K562 (cell line): ENCODE measurements at regions not wholly inside any gene's neighbourhood (a gene's known extent, or its start where the extent isn't known, plus 50 kb on each side); places are given as distances from the start of the nearest gene placed in this dataset.

ENCODE experiments used
- DACH1 ChIP-seq: fragments of 450-650 bp; IDR thresholded peaks from 2 replicates; pipeline ENCODE4 v1.6.1; 2018; ENCODE audit not compliant: partially characterized antibody
- DIDO1 ChIP-seq: fragments of 450-650 bp; IDR thresholded peaks from 2 replicates; pipeline ENCODE4 v1.6.1; 2016; ENCODE audit warnings: low read depth, missing biosample characterization, missing genetic modification characterization
- LCOR ChIP-seq: sonication (generic); formaldehyde crosslinking; IDR thresholded peaks from 2 replicates; pipeline ENCODE4 v1.8.0; 2022; ENCODE audit warnings: mild to moderate bottlenecking, missing genetic modification reagents
- MIER1 ChIP-seq: fragments of 450-650 bp; IDR thresholded peaks from 2 replicates; pipeline ENCODE4 v1.6.1; 2016; ENCODE audit warnings: antibody characterized with exemption, mild to moderate bottlenecking, low read depth
- PYGO2 ChIP-seq: fragments of 450-650 bp; IDR thresholded peaks from 2 replicates; pipeline ENCODE4 v1.6.1; 2016; ENCODE audit warnings: mild to moderate bottlenecking, missing genetic modification characterization, moderate library complexity, missing compliant biosample characterization
- RBM14 ChIP-seq: fragments of 200-400 bp; formaldehyde crosslinking; IDR thresholded peaks from 2 replicates; pipeline ENCODE4 v1.6.1; 2018; ENCODE audit warnings: low read depth, mild to moderate bottlenecking, low read length, moderate library complexity, borderline replicate concordance; ENCODE audit not compliant: insufficient read depth
- SRSF7 ChIP-seq: fragments of 200-400 bp; formaldehyde crosslinking; optimal IDR thresholded peaks from 2 replicates; pipeline ENCODE3; 2017; ENCODE audit warnings: mild to moderate bottlenecking, low read depth, low read length
- ZBED1 ChIP-seq: IDR thresholded peaks from 2 replicates; pipeline ENCODE4 v1.6.1; 2014
- ZKSCAN8 ChIP-seq: fragments of 200-800 bp; sonication (Bioruptor generic); IDR thresholded peaks from 2 replicates; pipeline ENCODE4 v1.6.1; 2016; ENCODE audit warnings: missing genetic modification characterization, missing compliant biosample characterization
- TF ChIP-seq, protein P1 (sequence below), 3 experiments: IDR thresholded peaks in 2 of 3; conservative IDR thresholded peaks in 1 of 3; 2 replicates each; pipeline ENCODE4 v1.5.1; 2011 to 2012; ENCODE audit warnings: low read length in 3 of 3, mild to moderate bottlenecking in 3 of 3, control low read depth in 2 of 3, improper control_type of control experiment in 1 of 3, inconsistent platforms in 1 of 3, low read depth in 1 of 3, mixed read lengths in 1 of 3, moderate library complexity in 1 of 3; ENCODE audit not compliant: insufficient read depth in 2 of 3
- TF ChIP-seq, protein P2 (sequence below): fragments of 250-450 bp; sonication (Bioruptor Pico); IDR thresholded peaks from 2 replicates; pipeline ENCODE4 v1.4.0; 2020
- TF ChIP-seq, protein P3 (sequence below), 2 experiments: IDR thresholded peaks; 2 replicates each; pipeline ENCODE4 v1.6.1; 2012; ENCODE audit warnings: improper control_type of control experiment in 2 of 2, low read depth in 2 of 2, low read length in 2 of 2, borderline replicate concordance in 1 of 2
- TF ChIP-seq, protein P4 (sequence below): fragments of 250-450 bp; sonication (Bioruptor Pico); IDR thresholded peaks from 2 replicates; pipeline ENCODE4 v1.9.0; 2021; ENCODE audit warnings: mild to moderate bottlenecking
- TF ChIP-seq, protein P5 (sequence below): sonication (generic); formaldehyde crosslinking; IDR thresholded peaks from 2 replicates; pipeline ENCODE4 v1.8.1; 2023; ENCODE audit warnings: mild to moderate bottlenecking, missing genetic modification reagents

DNA sequence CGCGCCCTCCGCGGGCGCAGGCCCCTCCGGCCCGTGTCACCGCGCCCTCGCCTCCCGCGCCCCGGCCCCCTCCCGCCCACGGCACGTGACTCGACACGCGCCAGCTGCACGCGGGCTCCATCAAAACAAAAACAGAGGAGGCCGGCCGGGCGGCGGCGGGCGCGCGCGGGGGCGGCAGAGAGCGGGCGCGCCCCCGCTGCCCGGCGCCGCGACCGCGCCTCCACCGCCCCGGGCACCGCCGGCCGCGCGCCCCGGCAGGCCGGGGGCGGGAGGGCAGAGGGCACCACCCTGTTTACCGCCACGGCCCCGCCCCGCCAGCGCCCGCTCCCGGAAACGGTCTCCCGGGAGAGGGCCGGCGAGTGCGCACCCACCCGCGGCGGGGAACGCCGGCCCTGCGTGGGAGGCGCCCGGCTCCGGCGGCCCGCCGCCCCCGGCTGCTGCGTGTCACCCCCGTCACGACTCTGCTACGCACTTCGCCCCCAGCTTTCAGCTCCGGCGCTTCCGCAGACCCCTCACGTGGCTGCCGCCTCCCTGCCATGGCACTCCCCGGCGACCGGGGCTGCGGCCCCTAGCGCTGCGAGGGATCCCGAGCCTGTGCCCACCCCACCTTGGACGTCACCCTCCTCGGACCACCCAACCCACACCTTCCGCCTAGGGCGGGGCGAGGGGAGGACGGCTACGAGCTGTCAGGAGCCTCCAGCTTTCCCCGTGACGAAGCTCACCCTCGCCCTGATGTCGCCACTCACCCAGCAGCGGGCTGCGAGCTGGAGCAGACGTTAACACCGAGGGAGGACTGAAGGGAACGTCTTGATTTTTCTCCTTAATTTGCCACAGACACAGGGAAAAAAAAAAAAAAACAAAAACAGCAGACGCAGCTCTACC is 221.6 kb upstream of the MKLN1 start (continued):
- TF ChIP-seq, protein P1, sequence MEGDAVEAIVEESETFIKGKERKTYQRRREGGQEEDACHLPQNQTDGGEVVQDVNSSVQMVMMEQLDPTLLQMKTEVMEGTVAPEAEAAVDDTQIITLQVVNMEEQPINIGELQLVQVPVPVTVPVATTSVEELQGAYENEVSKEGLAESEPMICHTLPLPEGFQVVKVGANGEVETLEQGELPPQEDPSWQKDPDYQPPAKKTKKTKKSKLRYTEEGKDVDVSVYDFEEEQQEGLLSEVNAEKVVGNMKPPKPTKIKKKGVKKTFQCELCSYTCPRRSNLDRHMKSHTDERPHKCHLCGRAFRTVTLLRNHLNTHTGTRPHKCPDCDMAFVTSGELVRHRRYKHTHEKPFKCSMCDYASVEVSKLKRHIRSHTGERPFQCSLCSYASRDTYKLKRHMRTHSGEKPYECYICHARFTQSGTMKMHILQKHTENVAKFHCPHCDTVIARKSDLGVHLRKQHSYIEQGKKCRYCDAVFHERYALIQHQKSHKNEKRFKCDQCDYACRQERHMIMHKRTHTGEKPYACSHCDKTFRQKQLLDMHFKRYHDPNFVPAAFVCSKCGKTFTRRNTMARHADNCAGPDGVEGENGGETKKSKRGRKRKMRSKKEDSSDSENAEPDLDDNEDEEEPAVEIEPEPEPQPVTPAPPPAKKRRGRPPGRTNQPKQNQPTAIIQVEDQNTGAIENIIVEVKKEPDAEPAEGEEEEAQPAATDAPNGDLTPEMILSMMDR (IDR thresholded peaks at IDR 0.05 in 2 of 3, conservative IDR thresholded peaks at IDR 0.05 in 1 of 3; ENCODE audit: insufficient read depth in 2 of 3, low read depth in 1 of 3, low read length in 3 of 3): peak in 1 of 3 experiments; percentile 8; a peak in 1 of 6 replicates
- no peak for TF ChIP-seq MIER1
- TF ChIP-seq DIDO1 (tag): no peak
- TF ChIP-seq ZKSCAN8: no peak
- TF ChIP-seq RBM14: no peak
- no peak for TF ChIP-seq PYGO2 (tag)
- TF ChIP-seq, protein P2, sequence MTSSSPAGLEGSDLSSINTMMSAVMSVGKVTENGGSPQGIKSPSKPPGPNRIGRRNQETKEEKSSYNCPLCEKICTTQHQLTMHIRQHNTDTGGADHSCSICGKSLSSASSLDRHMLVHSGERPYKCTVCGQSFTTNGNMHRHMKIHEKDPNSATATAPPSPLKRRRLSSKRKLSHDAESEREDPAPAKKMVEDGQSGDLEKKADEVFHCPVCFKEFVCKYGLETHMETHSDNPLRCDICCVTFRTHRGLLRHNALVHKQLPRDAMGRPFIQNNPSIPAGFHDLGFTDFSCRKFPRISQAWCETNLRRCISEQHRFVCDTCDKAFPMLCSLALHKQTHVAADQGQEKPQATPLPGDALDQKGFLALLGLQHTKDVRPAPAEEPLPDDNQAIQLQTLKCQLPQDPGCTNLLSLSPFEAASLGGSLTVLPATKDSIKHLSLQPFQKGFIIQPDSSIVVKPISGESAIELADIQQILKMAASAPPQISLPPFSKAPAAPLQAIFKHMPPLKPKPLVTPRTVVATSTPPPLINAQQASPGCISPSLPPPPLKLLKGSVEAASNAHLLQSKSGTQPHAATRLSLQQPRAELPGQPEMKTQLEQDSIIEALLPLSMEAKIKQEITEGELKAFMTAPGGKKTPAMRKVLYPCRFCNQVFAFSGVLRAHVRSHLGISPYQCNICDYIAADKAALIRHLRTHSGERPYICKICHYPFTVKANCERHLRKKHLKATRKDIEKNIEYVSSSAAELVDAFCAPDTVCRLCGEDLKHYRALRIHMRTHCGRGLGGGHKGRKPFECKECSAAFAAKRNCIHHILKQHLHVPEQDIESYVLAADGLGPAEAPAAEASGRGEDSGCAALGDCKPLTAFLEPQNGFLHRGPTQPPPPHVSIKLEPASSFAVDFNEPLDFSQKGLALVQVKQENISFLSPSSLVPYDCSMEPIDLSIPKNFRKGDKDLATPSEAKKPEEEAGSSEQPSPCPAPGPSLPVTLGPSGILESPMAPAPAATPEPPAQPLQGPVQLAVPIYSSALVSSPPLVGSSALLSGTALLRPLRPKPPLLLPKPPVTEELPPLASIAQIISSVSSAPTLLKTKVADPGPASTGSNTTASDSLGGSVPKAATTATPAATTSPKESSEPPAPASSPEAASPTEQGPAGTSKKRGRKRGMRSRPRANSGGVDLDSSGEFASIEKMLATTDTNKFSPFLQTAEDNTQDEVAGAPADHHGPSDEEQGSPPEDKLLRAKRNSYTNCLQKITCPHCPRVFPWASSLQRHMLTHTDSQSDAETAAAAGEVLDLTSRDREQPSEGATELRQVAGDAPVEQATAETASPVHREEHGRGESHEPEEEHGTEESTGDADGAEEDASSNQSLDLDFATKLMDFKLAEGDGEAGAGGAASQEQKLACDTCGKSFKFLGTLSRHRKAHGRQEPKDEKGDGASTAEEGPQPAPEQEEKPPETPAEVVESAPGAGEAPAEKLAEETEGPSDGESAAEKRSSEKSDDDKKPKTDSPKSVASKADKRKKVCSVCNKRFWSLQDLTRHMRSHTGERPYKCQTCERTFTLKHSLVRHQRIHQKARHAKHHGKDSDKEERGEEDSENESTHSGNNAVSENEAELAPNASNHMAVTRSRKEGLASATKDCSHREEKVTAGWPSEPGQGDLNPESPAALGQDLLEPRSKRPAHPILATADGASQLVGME (CRISPR knock-in tag): peak; percentile 96
- TF ChIP-seq ZBED1: peak; percentile 89
- TF ChIP-seq, protein P3, sequence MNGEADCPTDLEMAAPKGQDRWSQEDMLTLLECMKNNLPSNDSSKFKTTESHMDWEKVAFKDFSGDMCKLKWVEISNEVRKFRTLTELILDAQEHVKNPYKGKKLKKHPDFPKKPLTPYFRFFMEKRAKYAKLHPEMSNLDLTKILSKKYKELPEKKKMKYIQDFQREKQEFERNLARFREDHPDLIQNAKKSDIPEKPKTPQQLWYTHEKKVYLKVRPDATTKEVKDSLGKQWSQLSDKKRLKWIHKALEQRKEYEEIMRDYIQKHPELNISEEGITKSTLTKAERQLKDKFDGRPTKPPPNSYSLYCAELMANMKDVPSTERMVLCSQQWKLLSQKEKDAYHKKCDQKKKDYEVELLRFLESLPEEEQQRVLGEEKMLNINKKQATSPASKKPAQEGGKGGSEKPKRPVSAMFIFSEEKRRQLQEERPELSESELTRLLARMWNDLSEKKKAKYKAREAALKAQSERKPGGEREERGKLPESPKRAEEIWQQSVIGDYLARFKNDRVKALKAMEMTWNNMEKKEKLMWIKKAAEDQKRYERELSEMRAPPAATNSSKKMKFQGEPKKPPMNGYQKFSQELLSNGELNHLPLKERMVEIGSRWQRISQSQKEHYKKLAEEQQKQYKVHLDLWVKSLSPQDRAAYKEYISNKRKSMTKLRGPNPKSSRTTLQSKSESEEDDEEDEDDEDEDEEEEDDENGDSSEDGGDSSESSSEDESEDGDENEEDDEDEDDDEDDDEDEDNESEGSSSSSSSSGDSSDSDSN (IDR thresholded peaks at IDR 0.05; ENCODE audit: borderline replicate concordance in 1 of 2, low read depth in 2 of 2, low read length in 2 of 2): 0 out of 4 replicates have a peak, but pooled peaks of 1 of the 2 experiments have one; percentile 38
- TF ChIP-seq, protein P4, sequence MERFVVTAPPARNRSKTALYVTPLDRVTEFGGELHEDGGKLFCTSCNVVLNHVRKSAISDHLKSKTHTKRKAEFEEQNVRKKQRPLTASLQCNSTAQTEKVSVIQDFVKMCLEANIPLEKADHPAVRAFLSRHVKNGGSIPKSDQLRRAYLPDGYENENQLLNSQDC: no peak
- no peak for TF ChIP-seq SRSF7
- no peak for TF ChIP-seq DACH1
- TF ChIP-seq, protein P5, sequence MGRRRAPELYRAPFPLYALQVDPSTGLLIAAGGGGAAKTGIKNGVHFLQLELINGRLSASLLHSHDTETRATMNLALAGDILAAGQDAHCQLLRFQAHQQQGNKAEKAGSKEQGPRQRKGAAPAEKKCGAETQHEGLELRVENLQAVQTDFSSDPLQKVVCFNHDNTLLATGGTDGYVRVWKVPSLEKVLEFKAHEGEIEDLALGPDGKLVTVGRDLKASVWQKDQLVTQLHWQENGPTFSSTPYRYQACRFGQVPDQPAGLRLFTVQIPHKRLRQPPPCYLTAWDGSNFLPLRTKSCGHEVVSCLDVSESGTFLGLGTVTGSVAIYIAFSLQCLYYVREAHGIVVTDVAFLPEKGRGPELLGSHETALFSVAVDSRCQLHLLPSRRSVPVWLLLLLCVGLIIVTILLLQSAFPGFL: no peak
- peak; percentile 17; the same call in 1 of the 2 replicates for TF ChIP-seq LCOR (CRISPR knock-in tag)
